Tibial nerve (tissue), 4 donors: ENCODE measurements at regions not wholly inside any gene's neighbourhood (a gene's known extent, or its start where the extent isn't known, plus 50 kb on each side); places are given as distances from the start of the nearest gene placed in this dataset.

Source experiments
- DNase-seq, 2 donors: peaks; one replicate each; pipeline ENCODE4 v3.0.0-alpha.2; 2019; ENCODE audit warnings: low spot score in 2 of 2
- H3K27ac ChIP-seq, 4 donors: fragments of 200-600 bp; sonication (generic) in 3 of 4; one replicate each; pipeline ENCODE4 v1.5.1; 2017 to 2019; ENCODE audit warnings: mild to moderate bottlenecking in 1 of 4
- H3K27me3 ChIP-seq, 2 donors: fragments of 200-600 bp; sonication (generic) in 1 of 2; one replicate each; pipeline versions ENCODE4 v1.5.1 to v1.6.0; 2017 to 2019
- H3K36me3 ChIP-seq, 3 donors: fragments of 200-600 bp; sonication (generic); one replicate each; pipeline ENCODE4 v1.5.1; 2018 to 2019
- H3K4me1 ChIP-seq, 4 donors: fragments of 200-600 bp; sonication (generic) in 3 of 4; one replicate each; pipeline ENCODE4 v1.5.1; 2017 to 2019
- H3K4me3 ChIP-seq, 4 donors: fragments of 200-600 bp; sonication (generic) in 3 of 4; one replicate each; pipeline ENCODE4 v1.5.1; 2017 to 2019; ENCODE audit warnings: mild to moderate bottlenecking in 1 of 4, moderate library complexity in 1 of 4
- H3K9me3 ChIP-seq, 4 donors: fragments of 200-600 bp; sonication (generic) in 3 of 4; one replicate each; pipeline ENCODE4 v1.5.1; 2017 to 2019
- EP300 ChIP-seq, 2 donors: sonication (generic); formaldehyde crosslinking; IDR thresholded peaks; one replicate each; pipeline ENCODE4 v1.6.1; 2017; ENCODE audit warnings: antibody characterized with exemption in 2 of 2, mild to moderate bottlenecking in 1 of 2
- POLR2A ChIP-seq, 2 donors: fragments of 450-650 bp; IDR thresholded peaks; one replicate each; pipeline ENCODE4 v1.6.1; 2017; ENCODE audit warnings: antibody characterized with exemption in 2 of 2, mild to moderate bottlenecking in 2 of 2, moderate library complexity in 2 of 2
- WGBS, 2 donors: methylation state at CpG; one replicate each; pipeline ENCODE4 v1.1.5; 2018; 5-methylcytosine and 5-hydroxymethylcytosine counted together
- TF ChIP-seq, protein P1 (sequence below), 5 experiments: fragments of 200-600 bp in 3 of 5; fragments of 450-650 bp in 2 of 5; sonication (generic) in 3 of 5; IDR thresholded peaks; one replicate each; pipeline ENCODE4 v1.5.1; 2016 to 2019; ENCODE audit warnings: antibody characterized with exemption in 5 of 5, mild to moderate bottlenecking in 3 of 5, moderate library complexity in 2 of 5

DNA sequence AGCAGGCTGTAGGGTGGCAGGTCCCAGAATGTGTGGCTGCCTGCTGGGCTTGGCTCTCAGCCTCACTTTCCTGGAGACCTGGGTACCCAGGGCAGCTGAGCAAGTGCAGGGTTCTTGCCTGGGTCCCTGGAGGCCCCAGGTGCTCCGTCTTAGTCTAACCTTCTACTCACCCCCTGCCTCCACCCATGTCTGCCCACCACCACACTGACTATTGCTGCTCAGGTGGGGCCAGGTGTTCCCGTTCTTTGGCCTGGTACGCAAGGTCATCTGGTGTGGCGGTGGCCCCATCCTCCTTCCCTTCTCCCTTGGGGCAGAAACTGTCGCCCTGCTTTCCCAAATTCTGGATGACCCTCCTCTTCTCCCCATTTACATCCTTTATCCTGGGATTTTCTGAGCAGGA, 319.9 kb downstream of the TMEM121 start:
- H3K27ac ChIP-seq, result no peak overlapping the region
- TF ChIP-seq EP300 (IDR thresholded peaks at IDR 0.05) (no peak), POLR2A (IDR thresholded peaks at IDR 0.05) (no peak)
- TF ChIP-seq, protein P1, sequence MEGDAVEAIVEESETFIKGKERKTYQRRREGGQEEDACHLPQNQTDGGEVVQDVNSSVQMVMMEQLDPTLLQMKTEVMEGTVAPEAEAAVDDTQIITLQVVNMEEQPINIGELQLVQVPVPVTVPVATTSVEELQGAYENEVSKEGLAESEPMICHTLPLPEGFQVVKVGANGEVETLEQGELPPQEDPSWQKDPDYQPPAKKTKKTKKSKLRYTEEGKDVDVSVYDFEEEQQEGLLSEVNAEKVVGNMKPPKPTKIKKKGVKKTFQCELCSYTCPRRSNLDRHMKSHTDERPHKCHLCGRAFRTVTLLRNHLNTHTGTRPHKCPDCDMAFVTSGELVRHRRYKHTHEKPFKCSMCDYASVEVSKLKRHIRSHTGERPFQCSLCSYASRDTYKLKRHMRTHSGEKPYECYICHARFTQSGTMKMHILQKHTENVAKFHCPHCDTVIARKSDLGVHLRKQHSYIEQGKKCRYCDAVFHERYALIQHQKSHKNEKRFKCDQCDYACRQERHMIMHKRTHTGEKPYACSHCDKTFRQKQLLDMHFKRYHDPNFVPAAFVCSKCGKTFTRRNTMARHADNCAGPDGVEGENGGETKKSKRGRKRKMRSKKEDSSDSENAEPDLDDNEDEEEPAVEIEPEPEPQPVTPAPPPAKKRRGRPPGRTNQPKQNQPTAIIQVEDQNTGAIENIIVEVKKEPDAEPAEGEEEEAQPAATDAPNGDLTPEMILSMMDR (IDR thresholded peaks at IDR 0.05), result no peak
- H3K27me3 ChIP-seq, result no peaks in the 10 kb centered on the region
- WGBS, 2 donors, result 71 to 82% methylated on average over 5 of the region's 5 CpGs
- no peaks in the 10 kb centered on the region for H3K4me1 ChIP-seq
- peaks cover 0 to 3% (median 0%) of the 10 kb centered on the region in 4 donors for H3K9me3 ChIP-seq
- no peaks in the 10 kb centered on the region for H3K36me3 ChIP-seq
- no peak for DNase-seq
- no peak overlapping the region for H3K4me3 ChIP-seq

DNA sequence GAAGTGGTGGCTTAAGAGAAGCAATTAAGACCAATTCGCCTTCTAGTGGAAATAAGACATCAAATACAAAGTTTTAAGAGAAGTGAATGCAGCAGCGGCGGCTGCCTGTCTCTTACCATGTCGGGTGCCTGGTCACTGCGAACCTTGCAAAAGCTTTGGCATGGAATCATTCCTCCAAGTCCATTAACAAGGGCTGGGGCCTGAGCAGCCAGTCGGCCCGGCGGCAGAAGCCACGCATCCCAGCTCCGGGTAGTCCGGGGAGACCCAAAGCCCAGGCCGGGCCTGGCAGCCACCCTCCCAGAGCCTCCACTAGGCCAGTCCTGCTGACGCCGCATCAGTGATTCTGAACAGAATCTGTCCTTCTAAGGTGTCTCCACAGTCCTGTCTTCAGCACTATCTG, 321.0 kb downstream of the TMEM121 start:
- peaks cover 0 to 3% (median 0%) of the 10 kb centered on the region in 4 donors for H3K9me3 ChIP-seq
- H3K27ac ChIP-seq, result no peak overlapping the region
- TF ChIP-seq EP300 (IDR thresholded peaks at IDR 0.05) (no peak), POLR2A (IDR thresholded peaks at IDR 0.05) (no peak)
- TF ChIP-seq, protein P1 (IDR thresholded peaks at IDR 0.05), result no peak
- WGBS, 2 donors, result 90 to 95% methylated on average over 7 to 14 of the region's 14 CpGs
- no peaks in the 10 kb centered on the region for H3K4me1 ChIP-seq
- H3K36me3 ChIP-seq, result no peaks in the 10 kb centered on the region
- DNase-seq, result no peak
- H3K27me3 ChIP-seq, result no peaks in the 10 kb centered on the region
- H3K4me3 ChIP-seq, result no peak overlapping the region

DNA sequence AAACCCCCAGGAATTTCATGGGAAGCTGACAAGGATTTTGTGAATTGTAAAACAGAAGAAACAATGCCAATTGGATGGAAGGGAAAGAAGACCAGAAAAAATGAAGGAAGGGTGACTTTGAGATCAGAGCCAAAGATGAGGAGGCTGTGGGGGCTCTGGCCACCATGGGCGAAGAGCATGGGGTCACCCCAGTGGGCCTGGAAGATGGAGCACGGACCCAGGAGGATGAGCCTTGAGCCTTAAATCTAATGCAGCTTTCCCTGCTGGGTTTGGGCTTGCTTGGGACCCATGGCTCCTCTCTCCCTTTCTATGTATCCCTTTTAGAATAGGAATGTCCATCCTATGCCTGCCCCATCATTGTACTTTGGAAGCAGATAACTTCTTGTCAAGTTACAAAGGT, 322.2 kb downstream of the TMEM121 start:
- Histone ChIP-seq H3K27ac (no peak overlapping the region), H3K4me3 (no peak overlapping the region), H3K36me3 (no peaks in the 10 kb centered on the region), H3K9me3 (peaks cover 0 to 3% (median 0%) of the 10 kb centered on the region in 4 donors), H3K27me3 (no peaks in the 10 kb centered on the region), H3K4me1 (no peaks in the 10 kb centered on the region)
- no peak for TF ChIP-seq EP300 (IDR thresholded peaks at IDR 0.05)
- TF ChIP-seq, protein P1 (IDR thresholded peaks at IDR 0.05), result no peak
- no peak for TF ChIP-seq POLR2A (IDR thresholded peaks at IDR 0.05)
- no peak for DNase-seq
- 50 to 61% methylated on average over 2 of the region's 2 CpGs for WGBS, 2 donors

DNA sequence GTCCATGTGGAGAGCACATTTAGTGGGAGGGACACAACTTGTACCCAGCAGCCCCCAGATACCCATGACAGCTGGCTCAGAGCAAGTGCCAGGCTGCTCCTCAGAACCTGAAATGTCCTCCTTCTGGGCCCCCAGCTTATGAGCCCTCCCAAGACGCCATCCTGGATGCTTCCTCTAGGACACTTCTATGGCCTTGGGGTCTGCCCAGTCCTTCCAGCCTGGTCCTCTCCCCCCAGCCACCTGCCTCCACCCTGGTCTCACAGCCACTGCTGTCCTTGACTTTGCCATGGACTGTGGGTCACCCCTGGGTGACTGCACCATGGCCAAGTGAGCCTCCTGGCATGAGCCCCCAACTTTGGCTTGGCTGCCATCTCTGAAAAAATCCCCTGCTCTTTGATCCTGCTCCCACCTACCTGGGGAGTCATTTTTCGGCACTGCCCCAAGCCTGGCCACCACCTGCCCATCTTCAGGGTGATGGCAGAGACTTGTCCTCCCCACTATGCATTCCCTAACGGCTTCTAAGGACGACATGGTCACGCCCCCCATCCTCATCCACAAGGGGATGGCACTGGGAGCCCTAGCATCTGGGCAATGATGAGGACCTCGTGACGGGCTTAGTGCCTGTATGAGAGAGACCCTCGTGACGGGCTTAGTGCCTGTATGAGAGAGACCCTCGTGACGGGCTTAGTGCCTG, 323.7 kb downstream of the TMEM121 start:
- no peak for DNase-seq
- TF ChIP-seq, protein P1 (IDR thresholded peaks at IDR 0.05), result no peak
- Histone ChIP-seq H3K9me3 (peaks cover 0 to 3% (median 0%) of the 10 kb centered on the region in 4 donors), H3K4me1 (no peaks in the 10 kb centered on the region), H3K27ac (no peak overlapping the region), H3K36me3 (no peaks in the 10 kb centered on the region), H3K4me3 (no peak overlapping the region), H3K27me3 (no peaks in the 10 kb centered on the region)
- WGBS, 2 donors, result 61 to 73% methylated on average over 5 to 9 of the region's 11 CpGs

DNA sequence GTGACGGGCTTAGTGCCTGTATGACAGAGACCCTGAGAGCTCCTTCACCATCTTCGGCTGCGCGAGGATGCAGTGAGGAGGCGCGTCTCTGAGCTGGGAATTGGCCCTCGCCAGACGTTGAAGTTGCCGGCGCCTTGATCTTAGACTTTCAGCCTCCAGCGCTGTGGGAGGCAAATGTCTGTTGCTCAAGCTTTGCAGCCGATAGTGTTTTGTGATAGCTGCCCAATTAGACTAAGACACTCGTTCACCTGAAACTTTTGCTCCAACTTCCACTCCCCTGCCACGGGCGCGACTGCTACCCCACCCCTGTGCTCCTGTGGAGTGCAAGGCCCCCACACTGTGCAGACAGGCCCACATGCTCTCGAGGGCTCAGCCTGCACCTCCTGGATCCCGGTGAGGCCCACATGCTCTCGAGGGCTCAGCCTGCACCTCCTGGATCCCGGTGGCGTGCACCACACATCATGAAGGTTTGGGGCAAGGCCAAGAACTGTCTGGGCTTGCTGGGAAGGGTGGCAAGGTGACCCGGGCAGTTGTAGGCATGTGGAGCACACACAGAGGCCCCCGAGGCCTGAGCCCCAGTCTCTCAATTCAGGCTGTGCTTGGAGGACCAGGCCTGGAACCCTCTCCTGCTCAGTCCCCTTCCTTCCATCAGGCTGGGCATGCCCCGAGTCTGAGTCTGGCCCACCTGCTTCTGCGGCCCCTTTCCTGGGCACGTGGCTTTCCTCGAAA, 324.6 kb downstream of the TMEM121 start:
- DNase-seq, result no peak
- Histone ChIP-seq H3K36me3 (no peaks in the 10 kb centered on the region), H3K4me3 (no peak overlapping the region), H3K27me3 (no peaks in the 10 kb centered on the region), H3K27ac (no peak overlapping the region), H3K4me1 (no peaks in the 10 kb centered on the region), H3K9me3 (peaks cover 0 to 7% (median 0%) of the 10 kb centered on the region in 4 donors)
- TF ChIP-seq POLR2A (IDR thresholded peaks at IDR 0.05), result no peak
- 81 to 84% methylated on average over 21 to 27 of the region's 27 CpGs for WGBS, 2 donors
